ENCODE measurements at regions not wholly inside any gene's neighbourhood (a gene's known extent, or its start where the extent isn't known, plus 50 kb on each side); places are given as distances from the start of the nearest gene placed in this dataset.

DNA sequence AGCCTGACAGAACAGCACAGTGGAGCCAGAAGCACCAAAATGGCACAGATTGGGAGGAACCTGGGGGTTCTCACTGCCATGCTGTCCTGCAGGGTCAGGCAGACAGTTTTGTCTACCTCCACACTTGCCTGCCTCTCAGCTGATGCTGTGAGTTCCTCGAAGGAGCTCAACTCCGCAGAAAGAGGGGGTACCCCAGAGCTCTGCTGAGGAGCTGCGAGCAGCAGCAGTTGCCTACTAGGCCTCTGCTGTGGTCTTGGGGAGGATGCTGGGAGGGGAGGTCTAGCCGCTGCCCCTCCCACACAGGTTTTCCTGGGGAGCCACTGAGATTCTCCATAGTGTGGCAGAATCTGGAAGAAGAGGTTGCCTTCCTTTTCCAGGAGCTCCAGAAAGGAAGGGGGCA, 192.5 kb downstream of the FOXD2 start:
- no peak for TF ChIP-seq CTCF (IDR thresholded peaks at IDR 0.05; ENCODE audit: low read length)
- no peak for TF ChIP-seq EZH2 (IDR thresholded peaks at IDR 0.05; ENCODE audit: borderline replicate concordance, low read length)

Data from OCI-LY1 (cell line).